ENCODE measurements at regions not wholly inside any gene's neighbourhood (a gene's known extent, or its start where the extent isn't known, plus 50 kb on each side); places are given as distances from the start of the nearest gene placed in this dataset.

DNA sequence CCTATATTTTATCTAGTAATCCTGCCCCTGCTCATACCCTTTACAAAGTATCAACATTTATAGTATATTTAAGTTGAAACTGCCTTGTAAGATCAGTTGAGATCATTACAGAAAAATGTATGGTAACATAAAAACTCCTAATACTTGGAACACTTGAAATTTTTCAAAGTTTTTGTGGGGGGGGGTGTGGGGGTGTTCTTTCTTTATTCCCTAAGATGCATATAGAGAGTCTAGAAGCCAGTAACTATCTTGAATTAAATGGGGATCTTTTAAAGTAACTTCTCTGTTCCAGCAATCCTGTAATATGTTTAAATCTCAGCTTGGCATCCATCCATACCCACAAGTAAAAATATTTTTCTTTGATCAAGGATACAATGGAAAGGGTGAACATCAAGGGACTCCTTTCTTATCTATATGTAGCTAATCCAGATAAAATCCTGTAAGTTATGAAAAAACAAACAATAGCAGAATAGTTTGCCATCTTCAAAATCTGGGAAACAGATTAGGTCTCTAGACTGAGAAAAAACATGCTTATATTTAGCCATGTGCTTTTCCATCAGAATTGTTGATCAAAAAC is 455.3 kb downstream of the MEIS1 start:
- no peak for DNase-seq (ENCODE audit: low read depth)

GRCh38 chr2:66895206-66895605 is 460.3 kb downstream of the MEIS1 start:
- no peak for DNase-seq (ENCODE audit: low read depth)

DNA sequence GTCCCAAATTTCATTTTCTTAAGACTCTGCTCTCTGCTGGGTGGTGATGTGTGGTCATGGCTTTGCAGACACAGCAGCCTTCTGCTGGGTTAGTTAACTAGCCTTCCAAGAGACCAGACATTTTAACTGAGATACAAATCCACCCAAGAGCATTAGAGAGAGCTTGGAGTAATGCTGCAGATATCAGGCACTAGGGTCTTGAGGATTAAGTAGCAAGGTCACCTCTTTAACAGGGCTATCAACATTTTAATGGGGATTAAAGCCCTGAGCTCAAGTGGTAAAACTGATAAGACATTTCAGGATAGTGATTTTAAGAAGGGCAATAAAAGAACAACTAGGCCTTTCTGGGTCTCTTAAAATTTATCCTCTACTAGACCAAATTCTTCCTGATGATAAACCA is 461.2 kb downstream of the MEIS1 start:
- no peak for DNase-seq (ENCODE audit: low read depth)

GRCh38 chr2:66897181-66897580 is 462.3 kb downstream of the MEIS1 start:
- no peak for DNase-seq (ENCODE audit: low read depth)

DNA sequence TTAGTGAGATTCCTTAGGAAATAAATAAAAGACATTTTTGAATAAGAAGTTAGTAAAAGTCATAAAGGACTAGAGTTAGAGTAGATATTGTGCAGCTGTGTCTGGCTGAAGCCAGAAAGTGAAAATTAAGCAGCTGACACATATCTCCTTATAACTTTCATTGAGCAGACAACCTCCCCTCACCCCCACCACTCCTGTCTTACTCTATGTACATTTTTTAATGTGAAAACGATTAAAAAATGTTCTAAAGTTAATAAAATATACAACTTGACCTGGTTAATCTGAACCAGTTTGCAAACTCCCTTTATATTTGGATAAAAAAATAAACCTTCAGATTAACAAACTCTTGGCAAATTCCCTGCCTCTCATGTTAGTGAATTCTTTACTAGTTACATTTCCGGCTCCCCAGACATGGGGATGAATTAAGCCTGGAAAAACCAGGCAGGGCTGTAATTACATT is 462.8 kb downstream of the MEIS1 start:
- DNase-seq (ENCODE audit: low read depth), result no peak

DNA sequence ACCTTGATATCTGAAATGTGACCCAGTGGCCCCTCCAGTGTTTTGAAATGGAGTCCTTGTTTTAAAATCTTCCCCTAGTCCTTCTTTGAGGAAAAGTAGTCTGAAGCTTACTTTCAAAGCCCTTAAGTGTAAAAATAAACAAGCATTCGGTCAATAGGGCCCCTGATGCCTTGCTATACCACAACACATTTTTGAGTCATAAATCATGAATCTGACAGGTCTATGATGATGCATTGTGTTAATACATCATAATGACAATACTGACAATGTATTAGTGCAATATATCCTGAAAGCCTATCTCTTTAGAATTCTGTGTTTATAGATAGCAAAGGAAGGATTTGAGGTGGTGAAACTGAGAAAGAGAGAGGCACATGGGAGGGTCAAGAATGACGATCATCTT is 464.2 kb downstream of the MEIS1 start:
- DNase-seq (ENCODE audit: low read depth), result no peak

GRCh38 chr2:66899648-66900047 is 464.7 kb downstream of the MEIS1 start:
- peak; percentile 27 for DNase-seq (ENCODE audit: low read depth)

DNA sequence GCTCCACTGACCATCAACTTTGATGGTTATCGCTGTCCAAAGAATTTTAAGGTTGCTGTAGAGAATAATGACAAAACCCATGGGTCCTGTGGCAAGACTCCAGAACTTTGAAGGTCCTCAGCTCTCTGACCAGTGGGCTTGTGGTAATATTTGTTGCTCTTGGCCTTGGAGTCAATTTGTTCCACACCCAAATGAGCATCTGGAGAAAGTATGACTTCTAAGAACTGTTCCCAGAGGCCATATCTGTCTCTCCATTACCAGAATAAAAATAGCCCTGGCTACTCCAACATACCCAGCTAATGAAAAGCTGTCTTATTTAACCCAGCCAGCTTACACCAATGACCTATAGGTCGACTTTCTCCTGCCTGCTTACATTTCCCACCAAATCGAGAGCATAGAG is 466.4 kb downstream of the MEIS1 start:
- DNase-seq (ENCODE audit: low read depth), result no peak

GRCh38 chr2:66903183-66903582 is 468.3 kb downstream of the MEIS1 start:
- DNase-seq (ENCODE audit: low read depth), result no peak

- DNase-seq (ENCODE audit: low read depth), result no peak
These were observed 469.0 kb downstream of the MEIS1 start for GRCh38 chr2:66903745-66904465.

DNA sequence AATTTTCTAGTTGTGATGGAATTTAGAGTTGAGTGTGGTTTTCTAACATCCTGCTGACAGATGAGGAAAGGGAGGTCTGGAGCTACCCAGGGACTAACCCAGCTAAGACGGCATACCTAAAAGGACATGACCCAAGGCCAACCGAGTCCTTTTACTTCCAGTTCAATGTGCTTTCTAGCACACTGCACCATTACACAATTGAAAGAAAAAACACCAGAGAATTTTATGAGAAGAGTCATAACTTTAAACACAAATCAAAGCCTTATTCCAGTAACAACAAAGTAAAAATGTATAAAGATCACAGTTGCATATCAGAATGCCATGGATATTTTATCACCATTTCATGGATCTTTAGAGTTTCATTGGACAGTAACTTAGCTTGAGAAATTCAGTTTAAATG is 480.3 kb downstream of the MEIS1 start:
- DNase-seq (ENCODE audit: low read depth), result peak; percentile 41

GRCh38 chr2:66919286-66919685 is 477.8 kb upstream of the ETAA1 start:
- DNase-seq (ENCODE audit: low read depth), result no peak

DNA sequence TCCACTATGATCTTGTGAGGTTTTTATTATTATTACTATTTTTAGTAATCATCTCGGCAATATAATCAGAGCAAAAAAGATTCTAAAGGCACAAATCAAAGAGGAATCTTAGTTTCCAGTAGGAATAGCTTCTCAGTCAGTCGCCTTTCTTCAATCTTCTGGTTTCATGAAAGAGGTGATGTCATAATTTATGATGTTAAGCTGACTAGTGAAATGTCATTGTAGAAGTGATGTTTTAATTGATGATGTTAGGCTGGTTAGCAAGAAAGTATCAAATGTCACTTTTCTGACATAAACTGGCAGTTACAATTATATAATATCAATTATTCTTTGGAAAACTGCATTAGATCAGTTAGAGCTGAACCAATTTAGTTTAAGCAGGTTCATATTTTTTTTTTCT is 476.7 kb upstream of the ETAA1 start:
- no peak for DNase-seq (ENCODE audit: low read depth)

DNA sequence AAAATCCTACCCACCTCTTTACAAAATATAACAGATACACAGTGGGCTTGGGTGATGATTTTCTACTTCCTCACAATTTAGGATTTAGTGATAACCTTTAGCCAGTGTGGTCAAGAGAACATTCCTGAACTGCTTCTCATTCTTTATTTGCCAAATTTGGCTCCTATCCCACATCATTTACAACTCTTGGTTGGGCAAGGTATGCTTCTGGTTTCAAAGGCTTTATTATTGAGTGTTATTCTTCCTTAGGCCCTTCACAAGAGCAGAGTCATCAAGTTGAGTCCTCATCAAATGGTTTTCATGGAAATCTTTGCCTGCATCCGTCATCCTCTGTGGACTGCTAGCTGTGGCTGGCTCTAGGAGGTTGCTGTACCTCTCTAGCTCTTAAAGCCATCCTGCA is 472.0 kb upstream of the ETAA1 start:
- no peak for DNase-seq (ENCODE audit: low read depth)

DNA sequence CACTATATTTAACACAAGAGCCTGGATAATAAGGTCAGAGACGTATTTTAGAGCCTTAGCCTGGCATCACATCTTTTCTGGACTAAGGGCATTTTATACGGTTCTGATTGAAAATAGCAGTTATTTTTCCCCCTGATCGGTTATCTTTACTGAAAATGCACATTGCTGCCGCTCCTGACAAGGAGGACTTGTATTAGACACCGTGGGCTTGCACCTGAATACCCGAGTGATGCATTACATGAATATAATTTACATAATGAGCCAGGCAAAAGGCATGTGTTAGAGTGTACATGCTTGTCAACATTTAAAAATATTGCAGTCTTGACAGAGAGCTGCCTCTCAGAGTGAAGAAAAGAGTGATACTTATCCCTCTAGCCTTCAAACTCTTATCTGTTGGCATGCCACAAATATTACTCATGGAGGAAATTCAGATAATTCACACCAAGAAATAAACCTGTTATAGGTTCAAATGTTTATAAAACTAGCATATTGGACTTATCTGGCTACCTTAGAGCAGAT is 470.5 kb upstream of the ETAA1 start:
- no peak for DNase-seq (ENCODE audit: low read depth)

DNA sequence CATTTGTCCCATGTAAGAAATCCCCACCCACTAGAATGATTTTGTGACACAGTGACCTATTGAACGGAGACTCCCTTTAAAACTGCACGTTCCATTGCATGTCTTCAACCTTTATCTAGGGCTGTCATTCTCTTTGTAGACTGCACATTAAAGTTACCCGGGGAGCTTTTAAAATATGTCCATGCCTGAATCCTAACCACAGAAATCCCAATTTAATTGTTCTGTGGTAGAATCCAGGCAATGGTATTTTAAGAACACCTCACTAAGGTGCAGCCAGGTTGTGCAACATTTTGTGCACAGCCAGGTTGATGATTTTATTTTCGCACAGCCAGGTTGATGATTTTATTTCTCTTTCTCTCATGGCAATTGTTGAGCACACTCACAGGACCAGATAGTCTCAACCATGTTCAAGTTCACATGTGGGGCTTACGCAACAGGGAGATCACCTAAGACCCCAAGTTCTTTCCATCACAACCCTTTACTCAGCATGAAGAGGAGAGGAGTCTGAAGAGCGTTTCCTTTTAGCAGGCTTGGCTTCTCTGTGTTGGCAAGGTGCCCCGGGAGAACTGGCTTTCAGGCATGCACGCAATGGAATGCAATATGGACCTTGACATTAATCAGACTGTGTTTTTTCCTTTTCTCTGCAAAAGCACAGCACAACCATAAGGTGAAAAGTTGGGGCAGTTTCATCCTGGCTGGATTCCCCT is 467.3 kb upstream of the ETAA1 start:
- DNase-seq (ENCODE audit: low read depth), result peak; percentile 38

DNA sequence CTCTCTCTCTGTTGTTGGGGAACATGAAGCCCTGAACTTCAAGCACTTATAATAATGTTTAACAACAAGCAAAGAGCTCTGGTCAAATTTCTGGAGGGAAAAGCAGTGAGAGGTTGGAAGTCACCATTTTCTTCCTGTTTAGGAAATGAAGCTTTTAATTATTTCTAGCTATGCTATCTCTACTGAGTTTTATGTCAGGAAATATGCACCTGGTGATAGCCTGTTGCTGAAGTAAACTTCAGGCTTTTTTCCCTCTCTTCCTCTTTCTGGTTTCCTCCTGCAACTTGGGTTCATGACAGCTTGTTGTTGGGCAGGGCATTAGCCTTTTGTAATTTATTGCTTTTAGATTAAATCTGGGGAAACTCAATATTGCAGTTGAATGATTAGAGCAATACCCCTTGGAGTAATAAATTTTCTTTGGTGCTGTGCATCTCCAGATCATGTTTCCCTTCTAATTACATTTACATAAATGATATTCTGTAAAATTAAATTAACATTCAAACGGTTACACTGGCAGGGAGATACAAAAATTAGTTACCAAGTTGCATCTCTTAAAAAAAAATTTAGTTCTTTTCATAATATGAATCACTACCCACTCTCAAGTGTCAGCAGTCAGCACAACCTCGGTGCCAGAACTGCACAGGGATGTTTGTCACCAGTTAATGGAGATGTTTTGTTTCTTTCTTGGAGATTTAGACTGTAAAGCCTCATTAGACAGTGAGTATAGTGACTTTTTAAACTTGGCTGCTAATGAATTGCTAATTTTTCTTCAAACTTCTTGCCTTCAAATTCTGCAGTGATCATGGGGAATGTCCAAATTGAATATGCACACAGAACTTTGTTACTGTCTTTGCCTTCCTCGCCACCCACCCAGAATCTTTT is 466.6 kb upstream of the ETAA1 start:
- no peak for DNase-seq (ENCODE audit: low read depth)

DNA sequence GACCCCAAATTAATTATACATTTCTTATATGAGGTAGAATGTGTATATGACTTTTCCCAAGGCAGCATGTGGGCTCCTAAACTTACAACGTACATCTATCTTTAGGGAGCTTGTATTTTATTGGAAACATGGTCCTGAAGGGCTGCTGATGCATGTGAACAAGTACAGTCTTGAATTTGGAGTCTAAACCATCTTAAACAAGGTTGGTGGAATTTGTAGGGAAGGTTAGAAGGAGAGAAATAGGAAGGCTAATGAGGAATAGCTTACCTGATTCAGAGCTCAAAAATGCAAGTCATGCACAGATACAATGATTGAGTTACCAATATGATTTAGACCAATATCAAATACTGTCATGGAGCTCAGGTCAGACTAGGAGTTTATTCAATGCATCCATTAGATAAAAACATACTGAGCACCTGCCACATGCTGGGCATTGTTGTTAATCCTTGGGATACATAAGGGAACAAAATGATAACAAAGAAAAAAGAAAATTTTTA is 458.6 kb upstream of the ETAA1 start:
- no peak for DNase-seq (ENCODE audit: low read depth)

DNA sequence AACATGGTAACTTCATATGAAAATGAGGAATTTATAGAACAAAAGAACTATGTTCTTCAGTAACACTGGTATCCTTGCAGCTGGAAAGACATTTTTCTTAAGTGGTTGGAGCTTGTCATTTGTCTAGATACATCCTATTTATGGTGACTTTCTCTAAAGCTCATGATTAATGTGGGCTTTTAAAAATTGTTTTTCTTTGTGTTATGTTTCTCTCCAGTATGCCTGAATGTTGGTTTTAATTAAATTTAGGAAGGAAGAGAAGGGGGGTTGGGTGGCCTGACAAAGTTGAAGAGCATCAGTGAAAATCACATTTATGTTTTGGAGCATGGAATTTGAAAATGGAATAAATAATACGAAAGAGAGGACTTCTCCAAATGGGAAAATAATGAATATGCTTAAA is 457.1 kb upstream of the ETAA1 start:
- no peak for DNase-seq (ENCODE audit: low read depth)

DNA sequence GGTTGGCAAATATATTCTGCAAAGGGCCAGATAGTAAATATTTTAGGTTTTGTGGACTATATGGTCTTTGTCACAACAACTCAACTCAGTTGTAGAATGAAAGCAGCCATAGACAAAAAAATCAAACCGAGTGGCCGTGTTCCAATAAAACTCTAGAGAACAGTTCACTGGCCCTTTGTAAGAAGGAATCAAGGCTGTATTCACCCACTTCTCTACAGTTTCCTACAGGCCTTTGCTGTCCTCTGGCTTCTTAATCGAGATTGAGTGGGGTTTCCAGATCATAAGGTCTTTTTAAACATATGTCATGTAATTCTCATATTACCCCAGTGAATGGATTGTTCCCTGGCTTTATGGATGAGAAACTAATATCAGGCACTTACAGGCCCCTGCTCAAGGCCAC is 448.9 kb upstream of the ETAA1 start:
- DNase-seq (ENCODE audit: low read depth), result no peak

DNA sequence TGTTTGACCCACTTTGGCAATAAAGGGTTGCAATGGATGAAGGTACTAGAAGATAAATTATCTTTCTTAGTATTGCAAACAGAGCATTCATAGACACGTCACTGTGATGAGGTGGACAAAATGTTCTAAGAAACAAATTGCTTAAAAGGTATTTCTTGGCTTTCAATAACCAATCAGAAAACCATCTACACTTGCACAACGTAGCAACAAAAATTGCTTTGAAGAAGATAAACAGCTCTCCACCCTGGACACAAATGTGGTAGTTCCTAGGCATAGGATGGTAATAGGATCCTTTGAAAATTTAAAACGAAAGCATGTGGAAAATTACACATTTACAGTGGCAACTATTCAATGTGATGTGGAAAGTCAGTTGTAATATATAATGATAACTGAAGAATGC is 439.9 kb upstream of the ETAA1 start:
- no peak for DNase-seq (ENCODE audit: low read depth)

- DNase-seq (ENCODE audit: low read depth), result no peak
These were observed 439.5 kb upstream of the ETAA1 start for GRCh38 chr2:66957677-66958076.
